ENCODE measurements at regions not wholly inside any gene's neighbourhood (a gene's known extent, or its start where the extent isn't known, plus 50 kb on each side); places are given as distances from the start of the nearest gene placed in this dataset.

GRCh38 chr7:119344466-119344865, 928.5 kb upstream of the KCND2 start:
- no peak for DNase-seq (ENCODE audit: low spot score)
- TF ChIP-seq CTCF (conservative IDR thresholded peaks at IDR 0.05; ENCODE audit: low read depth), result no peak
- H3K27ac ChIP-seq, result no peak overlapping the region
- ChIA-PET CTCF (no interaction called here), POLR2A (ENCODE audit: low non-redundant PET) (no interaction called here)

- CTCF ChIA-PET, result interaction anchor here (0.6 kb wide), 1 partner anchor 1633 kb away, joined by 3 read pairs; no protein-coding TSS in a partner anchor
- H3K27ac ChIP-seq, result no peak overlapping the region
- no peak for DNase-seq (ENCODE audit: low spot score)
- TF ChIP-seq CTCF (conservative IDR thresholded peaks at IDR 0.05; ENCODE audit: low read depth), result no peak
- POLR2A ChIA-PET (ENCODE audit: low non-redundant PET), result no interaction called here
Measured at GRCh38 chr7:119348491-119348890, 924.5 kb upstream of the KCND2 start.

- CTCF ChIA-PET, result no interaction called here
- POLR2A ChIA-PET (ENCODE audit: low non-redundant PET), result no interaction called here
- TF ChIP-seq CTCF (conservative IDR thresholded peaks at IDR 0.05; ENCODE audit: low read depth), result no peak
- no peak overlapping the region for H3K27ac ChIP-seq
- no peak for DNase-seq (ENCODE audit: low spot score)
Measured at GRCh38 chr7:119350334-119350733, 922.6 kb upstream of the KCND2 start.

GRCh38 chr7:119351320-119351719, 921.7 kb upstream of the KCND2 start:
- DNase-seq (ENCODE audit: low spot score), result no peak
- CTCF ChIA-PET, result no interaction called here
- no peak overlapping the region for H3K27ac ChIP-seq
- no peak for TF ChIP-seq CTCF (conservative IDR thresholded peaks at IDR 0.05; ENCODE audit: low read depth)
- POLR2A ChIA-PET (ENCODE audit: low non-redundant PET), result no interaction called here

GRCh38 chr7:119374436-119374835, 898.5 kb upstream of the KCND2 start:
- POLR2A ChIA-PET (ENCODE audit: low non-redundant PET), result no interaction called here
- no peak for DNase-seq (ENCODE audit: low spot score)
- no peak overlapping the region for H3K27ac ChIP-seq
- CTCF ChIA-PET, result interaction anchor here (0.6 kb wide), 1 partner anchor 96 kb away, joined by 3 read pairs; no protein-coding TSS in a partner anchor
- no peak for TF ChIP-seq CTCF (conservative IDR thresholded peaks at IDR 0.05; ENCODE audit: low read depth)

- no peak overlapping the region for H3K27ac ChIP-seq
- no peak for TF ChIP-seq CTCF (conservative IDR thresholded peaks at IDR 0.05; ENCODE audit: low read depth)
- ChIA-PET POLR2A (ENCODE audit: low non-redundant PET) (no interaction called here), CTCF (interaction anchor here (0.9 kb wide), 1 partner anchor 8 kb away, joined by 4 read pairs; no protein-coding TSS in a partner anchor)
- no peak for DNase-seq (ENCODE audit: low spot score)
Measured at GRCh38 chr7:119377861-119378260, 895.1 kb upstream of the KCND2 start.

- no peak for DNase-seq (ENCODE audit: low spot score)
- TF ChIP-seq CTCF (conservative IDR thresholded peaks at IDR 0.05; ENCODE audit: low read depth), result no peak
- ChIA-PET CTCF (no interaction called here), POLR2A (ENCODE audit: low non-redundant PET) (no interaction called here)
- H3K27ac ChIP-seq, result no peak overlapping the region
Measured at GRCh38 chr7:119382726-119383125, 890.2 kb upstream of the KCND2 start.

Measured in RWPE1 (cell line).